Adrenal gland (tissue), 9 donors: ENCODE measurements at regions not wholly inside any gene's neighbourhood (a gene's known extent, or its start where the extent isn't known, plus 50 kb on each side); places are given as distances from the start of the nearest gene placed in this dataset.

Experiments used
- DNase-seq, 7 donors: peaks; one replicate each; pipeline ENCODE4 v3.0.0-alpha.2; 2019 to 2020
- H3K27ac ChIP-seq, 5 donors: fragments of 200-600 bp; sonication (generic) in 4 of 5; 1 replicate in 3 of 5; 2 replicates in 2 of 5; pipeline versions ENCODE4 v1.5.1 to v1.8.0; 2016 to 2020; ENCODE audit warnings: mild to moderate bottlenecking in 1 of 5
- H3K27me3 ChIP-seq: fragments of 200-600 bp; 2 replicates; pipeline ENCODE4 v1.8.0; 2021
- H3K36me3 ChIP-seq, 2 donors: fragments of 200-600 bp; replicated peaks in 1 of 2; 1 replicate in 1 of 2; 2 replicates in 1 of 2; pipeline versions ENCODE4 v1.5.1 to v1.8.0; 2018 to 2022
- H3K4me1 ChIP-seq, 2 donors: fragments of 200-600 bp; replicated peaks in 1 of 2; 1 replicate in 1 of 2; 2 replicates in 1 of 2; pipeline versions ENCODE4 v1.5.1 to v1.8.0; 2018 to 2021
- H3K4me3 ChIP-seq, 4 donors: fragments of 200-600 bp; sonication (generic) in 3 of 4; one replicate each; pipeline ENCODE4 v1.5.1; 2016 to 2018
- H3K9me3 ChIP-seq, 3 donors: fragments of 200-600 bp; sonication (generic) in 1 of 3; replicated peaks in 1 of 3; 1 replicate in 2 of 3; 2 replicates in 1 of 3; pipeline versions ENCODE4 v1.5.1 to v1.8.0; 2016 to 2021
- CTCF ChIP-seq, 6 experiments: fragments of 450-650 bp in 4 of 6; fragments of 200-600 bp in 2 of 6; sonication (generic) in 1 of 6; IDR thresholded peaks; 1 replicate in 5 of 6; 2 replicates in 1 of 6; pipeline versions ENCODE4 v1.5.1 to v1.8.0; 2016 to 2021; ENCODE audit warnings: antibody characterized with exemption in 6 of 6, mild to moderate bottlenecking in 2 of 6, moderate library complexity in 1 of 6
- POLR2A ChIP-seq, 2 donors: fragments of 450-650 bp; IDR thresholded peaks; one replicate each; pipeline ENCODE4 v1.6.1; 2017; ENCODE audit warnings: antibody characterized with exemption in 2 of 2, mild to moderate bottlenecking in 2 of 2, moderate library complexity in 1 of 2
- WGBS, 4 donors: extraction: QIAGEN DNeasy Blood & Tissue Kit in 2 of 4; methylation state at CpG; one replicate each; pipeline versions ENCODE4 v1.1.5 to v1.1.7; 2013 to 2017; 5-methylcytosine and 5-hydroxymethylcytosine counted together
- intact Hi-C, 2 donors: fragments of 100-400 bp; cut with DNase I; formaldehyde crosslinking; loops; one replicate each; pipeline versions ENCODE4 v1.14.1 to v1.15.0; 2022 to 2023
- donor health status: healthy with polysubstance abuse.
- donor health status: Bipolar disorder and iron deficiency.
- donor health status: DM: yes; HTN: yes; CAD: no.
- donor health status: DM: no; HTN: no; CAD: no.
- donor health status: DM: no; HTN: no; CAD: no.

- no peaks in the 10 kb centered on the region for H3K27me3 ChIP-seq
- no peaks in the 10 kb centered on the region for H3K9me3 ChIP-seq
- no peak for DNase-seq
- intact Hi-C loops = no loop called here
- H3K4me3 ChIP-seq = no peak overlapping the region
- H3K27ac ChIP-seq = no peak overlapping the region
- 90 to 96% (median 93%) methylated on average over 1 of the region's 1 CpG for WGBS, 4 donors
- no peaks in the 10 kb centered on the region for H3K36me3 ChIP-seq
- TF ChIP-seq POLR2A (IDR thresholded peaks at IDR 0.05) (no peak), CTCF (IDR thresholded peaks at IDR 0.05) (no peak)
- H3K4me1 ChIP-seq = no peaks in the 10 kb centered on the region
These were observed 261.4 kb upstream of the MEX3C start for GRCh38 chr18:51458861-51459260.

DNA sequence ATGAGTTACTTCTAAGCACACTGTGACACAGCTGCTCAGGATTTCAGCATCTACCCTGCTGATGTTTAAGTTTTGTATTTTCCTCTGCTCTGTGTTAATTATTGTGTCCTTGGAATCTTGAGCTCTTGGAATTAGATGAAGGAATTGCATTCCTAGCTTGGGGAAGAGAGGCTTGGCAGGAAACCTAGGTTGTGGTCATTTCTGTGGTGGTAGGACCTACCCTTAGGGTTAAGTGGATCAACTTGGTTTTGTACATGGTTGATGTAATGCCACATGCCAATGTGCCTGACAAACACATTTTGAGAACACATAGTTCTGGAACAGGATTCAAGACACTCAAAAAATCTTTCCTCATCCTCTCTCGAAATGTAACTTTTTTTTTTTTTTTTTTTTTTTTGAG lies 264.5 kb upstream of the MEX3C start:
- H3K36me3 ChIP-seq = no peaks in the 10 kb centered on the region
- WGBS, 4 donors = 84 to 100% (median 94%) methylated on average over 1 of the region's 1 CpG
- no peak overlapping the region for H3K27ac ChIP-seq
- no peak for DNase-seq
- no peaks in the 10 kb centered on the region for H3K27me3 ChIP-seq
- intact Hi-C loops = no loop called here
- H3K9me3 ChIP-seq = no peaks in the 10 kb centered on the region
- no peak overlapping the region for H3K4me3 ChIP-seq
- TF ChIP-seq CTCF (IDR thresholded peaks at IDR 0.05) (no peak), POLR2A (IDR thresholded peaks at IDR 0.05) (no peak)
- H3K4me1 ChIP-seq = no peaks in the 10 kb centered on the region

DNA sequence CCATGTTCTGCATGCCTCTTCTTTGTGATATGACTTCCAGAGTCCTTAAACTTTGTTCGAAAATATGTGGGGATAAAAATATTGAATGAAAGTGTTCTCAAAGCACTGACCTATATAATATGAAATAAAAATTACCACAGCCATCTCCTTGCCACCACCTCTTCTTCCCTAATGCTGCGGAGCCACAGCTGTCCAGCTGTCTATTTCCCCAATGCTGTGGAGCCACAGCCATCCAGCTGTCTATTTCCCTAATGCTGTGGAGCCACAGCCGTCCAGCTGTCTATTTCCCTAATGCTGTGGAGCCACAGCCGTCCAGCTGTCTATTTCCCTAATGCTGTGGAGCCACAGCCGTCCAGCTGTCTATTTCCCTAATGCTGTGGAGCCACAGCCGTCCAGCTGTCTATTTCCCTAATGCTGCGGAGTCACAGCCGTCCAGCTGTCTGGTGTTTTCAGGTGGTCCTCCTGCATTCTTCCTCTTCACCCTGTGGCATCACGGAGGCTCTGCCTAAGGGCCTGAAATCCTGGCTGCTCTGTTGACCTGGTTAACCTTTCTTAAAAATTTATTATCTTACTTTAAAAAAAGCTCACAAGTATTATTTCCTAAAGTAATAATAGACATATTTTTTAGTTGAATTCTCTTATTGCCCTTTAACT lies 266.1 kb upstream of the MEX3C start:
- no peak for DNase-seq
- TF ChIP-seq CTCF (IDR thresholded peaks at IDR 0.05) (no peak), POLR2A (IDR thresholded peaks at IDR 0.05) (no peak)
- Histone ChIP-seq H3K27me3 (no peaks in the 10 kb centered on the region), H3K36me3 (no peaks in the 10 kb centered on the region), H3K9me3 (no peaks in the 10 kb centered on the region), H3K4me3 (no peak overlapping the region), H3K4me1 (no peaks in the 10 kb centered on the region), H3K27ac (no peak overlapping the region)
- 74 to 85% (median 81%) methylated on average over 8 to 9 of the region's 9 CpGs for WGBS, 4 donors
- intact Hi-C loops = no loop called here

DNA sequence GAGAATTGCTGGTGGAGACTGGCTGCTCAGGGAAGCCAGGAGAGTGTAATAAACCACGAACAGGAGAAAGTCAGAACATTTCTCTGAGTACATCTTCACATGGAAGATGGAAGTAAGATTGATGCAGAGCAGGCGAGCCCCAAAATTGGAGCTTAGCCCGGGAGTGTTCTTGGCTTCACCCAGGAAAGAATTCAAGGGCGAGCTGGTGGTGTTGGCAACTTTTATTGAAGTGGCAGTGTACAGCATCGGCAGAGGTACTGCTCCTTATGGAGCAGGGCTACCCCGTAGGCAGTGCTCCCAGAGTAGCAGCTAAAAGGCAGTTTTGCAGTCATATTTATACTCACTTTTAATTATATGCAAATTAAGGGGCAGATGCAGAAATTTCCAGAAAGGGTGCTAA lies 281.4 kb upstream of the MEX3C start:
- no peaks in the 10 kb centered on the region for H3K4me1 ChIP-seq
- no peak for TF ChIP-seq POLR2A (IDR thresholded peaks at IDR 0.05)
- TF ChIP-seq CTCF (IDR thresholded peaks at IDR 0.05) = no peak
- intact Hi-C loops = no loop called here
- 76 to 85% (median 82%) methylated on average over 6 of the region's 6 CpGs for WGBS, 4 donors
- no peak for DNase-seq
- H3K4me3 ChIP-seq = no peak overlapping the region
- no peak overlapping the region for H3K27ac ChIP-seq
- no peaks in the 10 kb centered on the region for H3K9me3 ChIP-seq
- no peaks in the 10 kb centered on the region for H3K27me3 ChIP-seq
- H3K36me3 ChIP-seq = no peaks in the 10 kb centered on the region
